ENCODE measurements at regions not wholly inside any gene's neighbourhood (a gene's known extent, or its start where the extent isn't known, plus 50 kb on each side); places are given as distances from the start of the nearest gene placed in this dataset.
"Not testable (repeated sequence)": the region's sequence is repeated elsewhere in the genome, so short reads cannot be mapped to it uniquely, and the experiment has no call there.

- TF ChIP-seq POLR2AphosphoS5, CTCF (IDR thresholded peaks at IDR 0.05): not testable (repeated sequence)
Measured at GRCh38 chr6:2317498-2317897, 72.1 kb upstream of the GMDS start.

All from gastroesophageal sphincter (tissue), 3 donors.